Fibroblast of the aortic adventitia (primary cell): ENCODE measurements at regions not wholly inside any gene's neighbourhood (a gene's known extent, or its start where the extent isn't known, plus 50 kb on each side); places are given as distances from the start of the nearest gene placed in this dataset.
A peak's percentile ranks its signal among the peaks of the same experiment; 100 is the strongest.

Experiments
- DNase-seq: peaks from one replicate; pipeline ENCODE4 v3.0.0-alpha.2; 2010; ENCODE audit warnings: low read depth
- H3K4me3 ChIP-seq: 2 replicates; pipeline ENCODE4 v1.5.1; 2011; ENCODE audit warnings: low read depth, mild to moderate bottlenecking, control low read depth, low read length, moderate library complexity
- TF ChIP-seq, protein P1 (sequence below): IDR thresholded peaks from 2 replicates; pipeline ENCODE4 v1.5.1; 2011; ENCODE audit warnings: mild to moderate bottlenecking, low read length, control low read depth, inconsistent platforms; ENCODE audit not compliant: insufficient read depth

DNA sequence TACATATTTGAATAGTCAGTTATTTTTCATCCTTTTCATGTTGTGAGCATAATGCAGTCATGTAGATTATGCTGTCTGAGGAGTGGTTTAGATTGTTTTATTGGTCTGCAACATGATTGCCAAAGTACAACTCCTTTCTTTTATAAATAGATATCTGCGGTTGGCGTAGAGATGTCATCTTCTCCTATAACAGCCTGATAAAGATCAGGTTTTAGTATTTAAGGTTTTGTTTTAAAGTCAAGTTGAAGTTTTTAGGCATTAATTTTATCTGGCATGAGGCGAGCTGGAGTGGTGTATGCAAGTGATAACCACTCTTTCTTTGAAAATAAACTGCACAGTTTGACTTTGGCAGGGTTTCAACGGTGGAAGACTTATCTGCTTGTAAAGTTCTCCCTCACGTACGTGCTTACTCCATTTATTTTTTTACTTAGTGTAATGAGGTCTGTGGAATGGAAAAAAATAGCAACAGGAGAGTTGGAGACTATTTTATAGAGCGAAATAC lies 126.3 kb downstream of the FBXO8 start:
- TF ChIP-seq, protein P1, sequence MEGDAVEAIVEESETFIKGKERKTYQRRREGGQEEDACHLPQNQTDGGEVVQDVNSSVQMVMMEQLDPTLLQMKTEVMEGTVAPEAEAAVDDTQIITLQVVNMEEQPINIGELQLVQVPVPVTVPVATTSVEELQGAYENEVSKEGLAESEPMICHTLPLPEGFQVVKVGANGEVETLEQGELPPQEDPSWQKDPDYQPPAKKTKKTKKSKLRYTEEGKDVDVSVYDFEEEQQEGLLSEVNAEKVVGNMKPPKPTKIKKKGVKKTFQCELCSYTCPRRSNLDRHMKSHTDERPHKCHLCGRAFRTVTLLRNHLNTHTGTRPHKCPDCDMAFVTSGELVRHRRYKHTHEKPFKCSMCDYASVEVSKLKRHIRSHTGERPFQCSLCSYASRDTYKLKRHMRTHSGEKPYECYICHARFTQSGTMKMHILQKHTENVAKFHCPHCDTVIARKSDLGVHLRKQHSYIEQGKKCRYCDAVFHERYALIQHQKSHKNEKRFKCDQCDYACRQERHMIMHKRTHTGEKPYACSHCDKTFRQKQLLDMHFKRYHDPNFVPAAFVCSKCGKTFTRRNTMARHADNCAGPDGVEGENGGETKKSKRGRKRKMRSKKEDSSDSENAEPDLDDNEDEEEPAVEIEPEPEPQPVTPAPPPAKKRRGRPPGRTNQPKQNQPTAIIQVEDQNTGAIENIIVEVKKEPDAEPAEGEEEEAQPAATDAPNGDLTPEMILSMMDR = no peak
- DNase-seq = peak; percentile 84
- no peak overlapping the region for H3K4me3 ChIP-seq

DNA sequence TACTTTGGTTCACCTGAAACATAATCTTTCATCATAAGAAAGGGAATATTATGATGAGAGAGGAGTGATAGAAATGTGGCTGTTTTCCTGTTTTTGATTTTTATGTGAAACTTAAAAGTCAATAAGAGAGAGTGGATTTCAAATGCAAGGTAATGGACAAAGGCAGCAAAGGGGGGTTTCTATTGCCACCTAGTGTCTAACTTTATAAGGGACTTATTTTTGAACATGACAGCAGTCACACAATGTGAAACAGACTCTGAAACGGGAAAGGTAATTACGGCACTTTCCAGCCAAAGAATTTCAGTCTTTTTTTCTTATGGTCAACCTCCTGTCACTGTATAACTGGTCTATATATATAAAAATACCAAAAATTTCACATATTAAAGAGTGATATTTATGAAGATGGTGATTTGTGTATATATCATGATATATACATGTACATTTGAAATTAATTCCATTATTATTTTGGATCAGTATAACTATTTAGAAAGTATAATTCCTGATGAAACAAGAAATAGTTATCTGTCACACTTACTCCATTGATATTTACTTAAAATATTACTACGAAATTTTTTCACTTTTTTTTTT lies 127.1 kb downstream of the FBXO8 start:
- H3K4me3 ChIP-seq = no peak overlapping the region
- TF ChIP-seq, protein P1 = peak; percentile 72
- peak; percentile 81 for DNase-seq

DNA sequence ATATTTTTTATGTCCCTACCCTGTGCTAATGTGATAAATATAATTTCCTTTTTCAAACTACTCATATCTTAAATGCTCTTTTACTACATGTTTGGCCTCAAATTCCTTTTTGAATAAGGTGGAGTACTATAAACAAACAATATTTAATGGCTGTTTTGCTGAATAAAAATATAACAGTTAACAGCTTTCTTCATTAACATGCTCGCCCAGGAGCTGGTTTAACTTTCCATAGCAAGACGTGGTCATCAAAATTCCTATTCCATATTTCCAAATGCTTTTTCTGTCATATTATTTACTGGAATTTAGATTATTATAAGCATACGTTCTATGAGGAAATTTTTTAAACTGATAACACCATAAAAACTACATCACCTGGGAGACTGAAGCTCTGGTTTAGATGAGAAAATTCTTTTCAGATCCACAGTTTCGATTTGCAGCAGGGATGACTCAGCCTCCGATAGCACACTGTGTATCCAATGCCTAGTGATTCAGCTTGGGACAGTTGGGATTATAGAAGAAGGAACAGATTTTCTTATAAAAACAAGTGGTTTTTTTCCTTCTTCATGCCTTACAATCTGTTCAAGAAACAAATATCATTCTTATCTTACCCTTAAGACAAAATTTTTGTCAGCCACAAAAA lies 129.1 kb downstream of the FBXO8 start:
- peak; percentile 80 for DNase-seq
- peak overlapping the region; percentile 47 for H3K4me3 ChIP-seq
- TF ChIP-seq, protein P1 = no peak

DNA sequence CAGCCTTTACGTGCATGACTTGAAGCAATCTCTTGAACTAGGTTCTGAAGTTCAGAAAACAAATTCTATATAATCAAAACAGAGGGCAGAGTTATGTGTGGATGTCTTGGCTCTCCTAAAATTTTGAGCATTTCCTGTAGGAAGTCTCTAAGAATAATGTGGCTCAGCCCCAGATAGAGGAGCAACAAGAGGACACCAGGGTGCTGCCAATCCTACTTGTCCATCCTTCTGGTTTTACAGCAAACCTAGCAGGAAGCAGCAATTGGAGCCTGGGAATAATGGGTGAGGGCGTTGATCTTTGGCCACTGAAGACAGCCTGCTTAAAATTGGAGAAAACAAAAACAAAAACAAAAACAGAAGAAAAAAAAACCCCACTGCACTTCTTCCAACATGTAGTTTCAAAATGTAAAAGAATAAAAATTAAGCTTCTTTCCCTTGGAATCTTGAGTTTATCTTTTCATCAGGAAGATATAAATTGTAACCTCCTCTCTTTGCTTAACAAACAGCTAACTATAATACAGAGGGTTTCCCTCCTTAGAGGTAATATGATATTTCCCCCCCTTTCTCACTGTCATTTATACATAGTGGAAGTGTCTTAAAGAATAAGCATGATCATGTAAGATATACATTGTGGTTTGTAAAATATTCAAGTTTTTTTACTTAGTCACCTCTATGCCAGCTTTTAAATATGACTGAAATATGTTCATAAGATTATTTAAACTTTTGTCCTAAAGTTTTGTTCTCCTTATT lies 130.6 kb downstream of the FBXO8 start:
- TF ChIP-seq, protein P1 = no peak
- H3K4me3 ChIP-seq = no peak overlapping the region
- no peak for DNase-seq

DNA sequence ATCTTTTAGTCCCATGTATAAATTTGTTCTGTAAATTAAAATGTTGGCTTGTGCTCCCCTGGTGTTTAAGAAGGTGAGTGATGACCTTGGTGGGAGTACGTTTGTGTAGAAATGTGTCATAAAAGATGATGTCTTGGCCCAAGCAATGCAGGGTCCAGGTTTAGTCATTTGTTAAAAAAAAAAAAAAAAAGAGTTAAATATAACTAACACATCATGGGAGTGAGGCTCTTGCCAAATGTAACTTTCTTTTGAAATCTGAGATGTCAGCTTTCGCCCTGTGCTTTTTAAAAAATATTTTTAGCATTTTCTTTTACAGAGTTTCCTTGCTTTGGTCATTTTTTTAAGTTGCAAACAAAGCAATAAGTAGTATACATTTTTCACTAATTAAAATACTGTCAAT lies 135.6 kb downstream of the FBXO8 start:
- peak; percentile 27 for DNase-seq
- H3K4me3 ChIP-seq = no peak overlapping the region
- TF ChIP-seq, protein P1 = no peak

DNA sequence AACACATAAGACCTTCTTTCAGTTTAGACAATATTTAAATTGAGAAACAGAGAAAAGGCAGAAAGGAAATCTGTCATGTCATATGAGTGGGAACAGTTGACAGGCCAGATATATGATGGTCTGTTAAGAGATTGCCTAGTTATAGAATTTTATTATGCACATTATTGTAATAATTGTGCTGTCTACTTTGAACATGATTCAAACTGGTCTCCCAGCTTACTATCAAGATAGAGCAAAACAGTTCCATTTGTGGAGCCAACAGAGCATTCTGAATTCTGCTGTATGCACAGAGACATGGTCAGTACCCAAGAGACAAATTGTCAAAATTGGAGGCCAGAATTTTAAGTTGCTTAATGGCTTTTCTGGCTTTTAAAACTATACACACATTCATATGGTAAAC lies 139.4 kb downstream of the FBXO8 start:
- TF ChIP-seq, protein P1 = no peak
- no peak overlapping the region for H3K4me3 ChIP-seq
- DNase-seq = no peak
